ENCODE measurements at regions not wholly inside any gene's neighbourhood (a gene's known extent, or its start where the extent isn't known, plus 50 kb on each side); places are given as distances from the start of the nearest gene placed in this dataset.

DNA sequence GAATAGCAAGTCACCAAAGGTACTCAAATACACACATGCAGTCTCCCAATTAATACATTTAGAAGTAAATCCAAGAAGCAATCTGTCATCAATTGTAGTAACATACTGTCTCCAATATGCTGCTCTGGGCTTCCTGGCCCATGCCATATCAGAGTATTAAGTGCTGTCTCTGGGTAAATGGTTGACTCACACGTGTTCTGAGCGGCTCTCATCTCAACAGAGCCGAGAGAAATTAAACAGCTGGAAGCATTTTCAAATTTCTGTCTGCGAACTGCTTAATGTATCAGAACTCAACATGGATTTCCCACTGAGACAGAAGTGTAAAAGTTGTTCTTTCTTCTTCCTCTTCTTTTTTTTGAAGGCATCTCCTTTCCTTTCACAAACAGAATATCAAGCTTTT lies 247.3 kb upstream of the TAS2R1 start:
- ATAC-seq (ENCODE audit: low FRiP score): no peak
- DNase-seq (ENCODE audit: low spot score): no peak
- TF ChIP-seq, protein P1, sequence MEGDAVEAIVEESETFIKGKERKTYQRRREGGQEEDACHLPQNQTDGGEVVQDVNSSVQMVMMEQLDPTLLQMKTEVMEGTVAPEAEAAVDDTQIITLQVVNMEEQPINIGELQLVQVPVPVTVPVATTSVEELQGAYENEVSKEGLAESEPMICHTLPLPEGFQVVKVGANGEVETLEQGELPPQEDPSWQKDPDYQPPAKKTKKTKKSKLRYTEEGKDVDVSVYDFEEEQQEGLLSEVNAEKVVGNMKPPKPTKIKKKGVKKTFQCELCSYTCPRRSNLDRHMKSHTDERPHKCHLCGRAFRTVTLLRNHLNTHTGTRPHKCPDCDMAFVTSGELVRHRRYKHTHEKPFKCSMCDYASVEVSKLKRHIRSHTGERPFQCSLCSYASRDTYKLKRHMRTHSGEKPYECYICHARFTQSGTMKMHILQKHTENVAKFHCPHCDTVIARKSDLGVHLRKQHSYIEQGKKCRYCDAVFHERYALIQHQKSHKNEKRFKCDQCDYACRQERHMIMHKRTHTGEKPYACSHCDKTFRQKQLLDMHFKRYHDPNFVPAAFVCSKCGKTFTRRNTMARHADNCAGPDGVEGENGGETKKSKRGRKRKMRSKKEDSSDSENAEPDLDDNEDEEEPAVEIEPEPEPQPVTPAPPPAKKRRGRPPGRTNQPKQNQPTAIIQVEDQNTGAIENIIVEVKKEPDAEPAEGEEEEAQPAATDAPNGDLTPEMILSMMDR (IDR thresholded peaks at IDR 0.05): no peak

DNA sequence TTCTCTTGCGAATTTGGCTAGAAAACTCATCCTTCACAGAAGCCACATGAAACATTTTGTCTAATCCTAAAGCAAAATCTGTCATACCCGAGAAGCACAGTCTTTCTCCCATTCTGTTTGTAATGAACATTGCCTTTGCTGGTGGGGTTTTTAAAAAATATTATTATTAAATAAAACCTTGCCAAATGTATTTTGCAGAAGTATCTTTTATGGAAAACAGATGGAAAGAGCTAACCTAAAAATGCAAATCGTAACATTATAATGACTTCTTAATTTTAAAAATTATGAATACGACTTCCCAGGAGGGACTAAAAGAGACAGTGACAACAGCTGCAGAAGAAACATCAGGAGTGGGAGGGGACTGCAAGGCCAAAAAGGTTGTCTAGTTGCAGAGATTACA lies 246.3 kb upstream of the TAS2R1 start:
- TF ChIP-seq, protein P1 (IDR thresholded peaks at IDR 0.05): no peak
- DNase-seq (ENCODE audit: low spot score): no peak
- ATAC-seq (ENCODE audit: low FRiP score): no peak

DNA sequence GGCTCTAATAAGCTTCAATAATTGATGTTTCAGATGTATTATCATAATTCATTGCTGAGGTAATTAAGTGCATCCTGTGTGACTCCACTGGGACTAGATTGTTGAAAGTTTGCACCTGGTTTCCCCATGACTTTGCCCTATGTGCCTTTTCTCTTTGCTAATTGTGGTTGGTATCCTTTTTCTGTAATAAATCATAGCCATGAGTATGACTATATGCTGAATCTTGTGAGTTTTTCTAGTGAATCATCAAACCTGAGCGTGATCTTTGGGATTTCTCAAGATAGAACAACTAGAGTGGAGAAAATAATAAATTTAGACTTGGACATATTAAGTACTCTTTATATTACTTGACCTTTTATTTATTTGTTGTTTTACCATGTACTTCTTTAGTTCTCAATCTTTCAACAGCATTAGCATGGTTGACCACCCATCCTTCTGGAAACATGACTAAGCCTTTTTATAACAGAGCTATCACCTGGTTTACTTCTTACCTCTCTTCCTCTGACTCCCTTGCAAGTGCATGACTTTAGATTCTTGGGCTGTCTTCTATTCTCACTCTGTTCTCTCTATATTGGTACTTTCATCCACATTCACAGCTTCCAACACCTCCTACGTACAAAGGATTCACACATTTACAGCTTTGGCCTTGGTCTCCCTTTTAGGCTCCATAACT lies 239.6 kb upstream of the TAS2R1 start:
- ATAC-seq (ENCODE audit: low FRiP score) (no peak), DNase-seq (ENCODE audit: low spot score) (no peak)
- TF ChIP-seq, protein P1 (IDR thresholded peaks at IDR 0.05): no peak

DNA sequence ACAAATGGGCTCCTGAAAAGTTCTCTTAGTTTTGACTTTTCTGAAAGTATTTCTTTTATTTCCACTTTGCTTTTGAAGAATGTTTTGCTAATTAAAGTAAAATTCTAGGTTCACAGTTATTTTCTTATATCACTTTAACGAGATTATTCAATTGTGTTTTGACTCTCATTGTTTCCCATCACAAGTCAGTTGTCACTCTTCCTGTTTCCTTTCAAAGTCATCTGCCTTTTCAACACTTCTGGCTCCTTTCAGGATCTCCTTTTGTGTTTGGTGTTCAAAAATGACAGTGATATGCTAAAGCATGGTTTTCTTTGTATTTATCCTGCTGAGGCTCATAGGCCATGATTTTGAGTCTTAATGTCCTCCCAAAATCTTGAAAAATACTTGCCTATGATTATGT lies 235.4 kb upstream of the TAS2R1 start:
- TF ChIP-seq, protein P1 (IDR thresholded peaks at IDR 0.05): no peak
- no peak for DNase-seq (ENCODE audit: low spot score)
- ATAC-seq (ENCODE audit: low FRiP score): no peak

DNA sequence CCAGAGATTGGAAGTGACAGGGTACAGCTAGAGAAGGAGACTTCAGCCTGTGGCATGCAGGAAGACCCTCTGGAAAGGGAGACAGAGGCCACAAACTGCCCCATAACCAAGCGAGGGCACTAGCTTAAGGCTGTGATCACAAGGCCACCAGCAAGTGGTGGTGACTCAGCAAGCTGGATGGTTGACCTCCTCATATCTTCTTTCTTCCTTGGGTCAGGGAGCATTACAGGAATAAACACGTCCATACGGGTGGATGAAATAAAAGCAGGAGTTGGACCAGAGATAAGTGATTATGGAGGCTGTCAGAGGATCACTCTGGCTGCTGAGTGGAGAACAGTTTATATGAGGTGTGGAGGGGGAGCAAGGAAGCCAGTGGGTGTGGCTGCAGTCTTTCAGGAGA lies 234.6 kb upstream of the TAS2R1 start:
- TF ChIP-seq, protein P1 (IDR thresholded peaks at IDR 0.05): no peak
- ATAC-seq (ENCODE audit: low FRiP score) (no peak), DNase-seq (ENCODE audit: low spot score) (no peak)

DNA sequence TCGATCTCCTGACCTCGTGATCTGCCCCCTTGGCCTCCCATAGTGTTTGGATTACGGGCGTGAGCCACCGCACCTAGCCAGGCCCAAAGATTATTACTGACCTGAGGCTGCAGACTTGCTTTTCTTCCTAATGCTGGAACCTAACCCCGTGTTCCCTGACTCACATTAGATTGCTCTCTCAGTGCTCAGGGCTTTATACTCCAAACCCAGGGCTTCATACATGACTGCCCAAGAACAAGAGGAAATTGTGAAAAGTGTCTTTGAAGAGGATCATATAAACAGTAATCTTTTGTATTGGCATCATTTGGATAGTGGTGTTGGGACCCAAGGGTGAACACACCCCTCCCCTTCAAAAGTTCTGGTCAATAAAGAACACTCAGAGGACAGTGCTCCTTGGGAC lies 233.3 kb upstream of the TAS2R1 start:
- TF ChIP-seq, protein P1 (IDR thresholded peaks at IDR 0.05): no peak
- ATAC-seq (ENCODE audit: low FRiP score) (no peak), DNase-seq (ENCODE audit: low spot score) (no peak)

DNA sequence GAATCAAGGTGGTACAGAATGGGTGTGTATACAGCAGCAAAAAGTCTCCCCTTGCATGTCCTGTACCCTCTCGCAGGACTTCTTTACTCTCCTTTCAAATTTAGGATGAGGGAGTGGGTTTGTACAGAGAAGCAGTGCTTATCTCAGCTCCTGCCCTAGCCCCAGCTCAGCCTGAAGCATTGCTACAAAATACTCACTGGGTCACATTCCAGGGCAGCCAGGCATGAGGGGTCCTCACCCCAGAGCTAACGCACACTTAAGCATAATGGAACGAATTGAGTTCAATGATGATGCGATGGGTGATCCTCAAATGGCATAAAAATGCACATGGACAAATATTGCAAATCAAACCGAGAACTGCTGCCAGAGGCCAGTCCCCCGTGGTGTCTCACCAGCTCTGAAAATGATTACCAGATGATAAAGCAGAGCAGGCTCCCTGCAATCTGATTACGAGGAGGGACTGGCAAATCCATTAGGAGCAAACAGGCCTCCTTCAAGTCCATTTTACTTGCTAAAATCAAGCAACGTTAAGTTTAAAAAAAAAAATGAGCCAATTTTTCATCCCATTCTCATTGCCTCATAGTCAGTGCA lies 231.6 kb upstream of the TAS2R1 start:
- TF ChIP-seq, protein P1 (IDR thresholded peaks at IDR 0.05): no peak
- DNase-seq (ENCODE audit: low spot score) (no peak), ATAC-seq (ENCODE audit: low FRiP score) (no peak)

Data from omental fat pad (tissue), 3 donors.